ENCODE measurements at regions not wholly inside any gene's neighbourhood (a gene's known extent, or its start where the extent isn't known, plus 50 kb on each side); places are given as distances from the start of the nearest gene placed in this dataset.

DNA sequence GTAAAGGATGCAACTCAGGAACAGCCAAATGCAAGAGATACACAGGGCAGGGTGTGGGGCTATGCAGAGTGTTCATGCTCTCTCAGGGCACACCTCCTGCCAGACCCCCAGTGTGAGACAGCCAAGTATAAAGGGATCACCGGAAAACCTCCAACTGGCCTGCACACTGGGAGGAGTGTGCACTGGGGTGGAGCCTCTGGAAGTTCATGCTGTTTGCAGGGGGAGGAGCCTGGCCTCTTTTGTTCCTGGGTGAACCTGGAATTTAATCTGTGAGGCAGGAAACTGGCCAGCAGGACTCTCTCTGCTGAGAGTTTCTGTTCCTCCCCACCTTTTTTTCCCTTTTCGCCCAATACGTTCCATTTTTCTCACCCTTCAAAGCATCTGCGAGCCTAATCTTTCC lies 204.1 kb downstream of the WNT5A start:
- DNase-seq (ENCODE audit: low spot score in 2 of 2): no peak
- H3K4me3 ChIP-seq (ENCODE audit: low read depth, poor library complexity, severe bottlenecking): no peak overlapping the region
- no peak for TF ChIP-seq POLR2A (IDR thresholded peaks at IDR 0.05)
- TF ChIP-seq, protein P1, sequence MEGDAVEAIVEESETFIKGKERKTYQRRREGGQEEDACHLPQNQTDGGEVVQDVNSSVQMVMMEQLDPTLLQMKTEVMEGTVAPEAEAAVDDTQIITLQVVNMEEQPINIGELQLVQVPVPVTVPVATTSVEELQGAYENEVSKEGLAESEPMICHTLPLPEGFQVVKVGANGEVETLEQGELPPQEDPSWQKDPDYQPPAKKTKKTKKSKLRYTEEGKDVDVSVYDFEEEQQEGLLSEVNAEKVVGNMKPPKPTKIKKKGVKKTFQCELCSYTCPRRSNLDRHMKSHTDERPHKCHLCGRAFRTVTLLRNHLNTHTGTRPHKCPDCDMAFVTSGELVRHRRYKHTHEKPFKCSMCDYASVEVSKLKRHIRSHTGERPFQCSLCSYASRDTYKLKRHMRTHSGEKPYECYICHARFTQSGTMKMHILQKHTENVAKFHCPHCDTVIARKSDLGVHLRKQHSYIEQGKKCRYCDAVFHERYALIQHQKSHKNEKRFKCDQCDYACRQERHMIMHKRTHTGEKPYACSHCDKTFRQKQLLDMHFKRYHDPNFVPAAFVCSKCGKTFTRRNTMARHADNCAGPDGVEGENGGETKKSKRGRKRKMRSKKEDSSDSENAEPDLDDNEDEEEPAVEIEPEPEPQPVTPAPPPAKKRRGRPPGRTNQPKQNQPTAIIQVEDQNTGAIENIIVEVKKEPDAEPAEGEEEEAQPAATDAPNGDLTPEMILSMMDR (IDR thresholded peaks at IDR 0.05): no peak
- 95 to 97% methylated on average over 4 of the region's 4 CpGs for WGBS, 2 donors
- intact Hi-C loops (cut with DNase I; ENCODE audit: low total_unique reads): no loop called here

DNA sequence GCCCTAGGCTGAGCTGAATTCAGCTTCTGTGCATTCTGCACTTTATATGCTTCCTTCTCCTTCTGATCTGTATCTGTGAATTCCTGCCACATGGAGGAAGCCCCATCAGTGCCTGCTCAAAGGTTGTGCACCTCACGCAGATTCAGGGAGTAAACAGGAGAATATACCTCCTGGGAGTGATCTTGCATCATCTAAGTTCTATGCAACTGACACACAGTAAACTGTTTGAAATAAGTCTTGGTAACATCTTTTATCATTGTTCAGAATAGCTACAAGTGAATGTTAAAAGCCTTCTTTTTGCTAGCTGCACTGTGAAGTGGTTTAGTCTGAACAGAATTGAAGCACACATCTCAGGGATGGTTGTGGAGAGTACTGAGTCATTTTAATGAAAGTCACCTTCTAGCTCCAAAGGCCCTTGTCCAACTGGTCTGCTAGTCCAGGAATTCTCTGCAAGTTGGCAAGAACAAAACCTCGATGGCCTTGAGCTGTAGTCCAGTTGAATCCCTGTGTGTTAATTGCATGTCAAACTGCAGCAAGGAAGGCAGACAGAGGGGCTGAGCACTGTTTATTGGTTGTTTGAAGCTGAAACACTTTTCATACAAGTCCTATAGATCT lies 215.0 kb downstream of the WNT5A start:
- H3K4me3 ChIP-seq (ENCODE audit: low read depth, poor library complexity, severe bottlenecking): no peak overlapping the region
- TF ChIP-seq, protein P1 (IDR thresholded peaks at IDR 0.05): no peak
- no peak for TF ChIP-seq POLR2A (IDR thresholded peaks at IDR 0.05)
- no peak for DNase-seq (ENCODE audit: low spot score in 2 of 2)
- 64 to 66% methylated on average over 2 of the region's 2 CpGs for WGBS, 2 donors
- intact Hi-C loops (cut with DNase I; ENCODE audit: low total_unique reads): no loop called here

DNA sequence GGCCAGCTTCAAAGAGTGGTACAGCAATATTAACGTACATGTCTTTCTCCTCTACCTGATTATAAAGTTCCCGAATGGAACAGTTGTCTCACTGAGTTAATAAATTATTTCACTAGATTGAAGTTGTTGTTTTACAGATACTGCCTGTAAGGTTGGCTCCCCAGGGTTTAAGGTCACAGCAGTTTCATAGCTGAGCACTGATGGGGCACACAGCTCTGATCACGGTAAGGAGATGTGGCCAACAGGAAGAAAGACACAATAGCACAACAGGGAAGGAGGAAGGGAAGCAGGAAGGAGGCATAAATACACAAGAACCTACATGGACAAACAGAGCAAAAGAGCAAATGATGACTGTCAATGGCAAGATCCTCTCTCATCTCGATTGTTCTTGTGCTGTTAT lies 215.6 kb downstream of the WNT5A start:
- TF ChIP-seq, protein P1 (IDR thresholded peaks at IDR 0.05): no peak
- TF ChIP-seq POLR2A (IDR thresholded peaks at IDR 0.05): no peak
- 55 to 66% methylated on average over 4 of the region's 4 CpGs for whole genome bisulfite sequencing, 2 donors
- intact Hi-C loops (cut with DNase I; ENCODE audit: low total_unique reads): no loop called here
- no peak for DNase-seq (ENCODE audit: low spot score in 2 of 2)
- no peak overlapping the region for H3K4me3 ChIP-seq (ENCODE audit: low read depth, poor library complexity, severe bottlenecking)

DNA sequence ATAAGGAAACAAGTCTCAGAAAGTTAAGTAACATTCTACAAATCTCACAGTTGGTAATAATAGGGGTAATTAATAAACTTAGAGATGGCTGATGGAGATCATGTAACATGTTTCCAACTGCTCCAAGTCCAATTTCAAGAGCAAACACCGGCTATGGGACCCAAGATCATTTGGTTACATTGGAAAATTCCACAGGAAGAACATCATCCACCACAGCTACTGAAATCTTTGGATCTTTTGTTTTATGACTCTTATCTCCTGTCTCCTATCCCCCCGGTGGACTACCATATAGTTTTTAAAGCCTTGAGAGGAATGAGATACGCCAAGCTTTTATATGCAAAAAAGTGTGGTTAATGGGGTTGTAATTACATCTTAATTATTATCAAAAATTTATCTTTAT lies 216.1 kb downstream of the WNT5A start:
- intact Hi-C loops (cut with DNase I; ENCODE audit: low total_unique reads): no loop called here
- no peak for TF ChIP-seq POLR2A (IDR thresholded peaks at IDR 0.05)
- TF ChIP-seq, protein P1 (IDR thresholded peaks at IDR 0.05): no peak
- DNase-seq (ENCODE audit: low spot score in 2 of 2): no peak
- 51 to 52% methylated on average over 3 of the region's 3 CpGs for WGBS, 2 donors
- H3K4me3 ChIP-seq (ENCODE audit: low read depth, poor library complexity, severe bottlenecking): no peak overlapping the region

DNA sequence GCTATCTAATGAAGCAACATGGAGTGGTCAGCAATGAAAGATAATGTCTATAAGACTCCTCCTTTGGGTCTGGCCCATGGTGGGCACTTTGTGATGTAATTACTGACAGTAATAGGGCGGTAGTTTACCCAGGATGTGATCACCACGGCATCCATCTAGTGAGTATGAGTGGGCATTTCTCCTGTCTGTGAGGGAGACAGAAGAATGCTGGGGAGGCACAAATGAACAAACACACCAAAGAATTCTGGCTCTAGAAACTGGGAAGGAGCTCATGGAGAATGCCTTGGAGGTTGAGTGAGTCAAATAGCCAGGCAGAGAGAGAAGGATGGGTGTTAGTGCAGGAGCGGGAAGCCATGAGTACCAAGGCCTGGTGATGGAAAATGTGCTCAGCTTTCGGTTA lies 217.5 kb downstream of the WNT5A start:
- intact Hi-C loops (cut with DNase I; ENCODE audit: low total_unique reads): no loop called here
- DNase-seq (ENCODE audit: low spot score in 2 of 2): no peak
- no peak for TF ChIP-seq POLR2A (IDR thresholded peaks at IDR 0.05)
- WGBS, 2 donors: 91 to 98% methylated on average over 4 of the region's 4 CpGs
- H3K4me3 ChIP-seq (ENCODE audit: low read depth, poor library complexity, severe bottlenecking): no peak overlapping the region

DNA sequence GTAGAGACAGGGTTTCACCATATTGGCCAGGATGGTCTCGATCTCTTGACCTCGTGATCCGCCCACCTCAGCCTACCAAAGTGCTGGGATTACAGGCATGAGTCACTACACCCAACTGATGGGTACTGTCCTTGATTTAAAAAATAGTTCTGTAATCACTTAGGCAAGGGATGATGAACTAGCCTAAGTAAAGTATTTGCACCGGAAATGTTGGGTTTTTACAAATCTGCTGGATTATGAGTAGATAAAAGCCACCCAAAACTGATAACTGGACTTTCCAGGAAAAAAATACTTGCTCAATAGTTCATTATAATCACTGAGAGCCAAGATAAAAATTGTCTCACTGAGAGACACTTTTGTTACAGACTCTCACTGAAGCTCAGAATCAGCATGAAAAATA lies 218.0 kb downstream of the WNT5A start:
- no peak overlapping the region for H3K4me3 ChIP-seq (ENCODE audit: low read depth, poor library complexity, severe bottlenecking)
- TF ChIP-seq POLR2A (IDR thresholded peaks at IDR 0.05): no peak
- WGBS, 2 donors: 82 to 94% methylated on average over 4 of the region's 4 CpGs
- DNase-seq (ENCODE audit: low spot score in 2 of 2): no peak
- intact Hi-C loops (cut with DNase I; ENCODE audit: low total_unique reads): no loop called here

DNA sequence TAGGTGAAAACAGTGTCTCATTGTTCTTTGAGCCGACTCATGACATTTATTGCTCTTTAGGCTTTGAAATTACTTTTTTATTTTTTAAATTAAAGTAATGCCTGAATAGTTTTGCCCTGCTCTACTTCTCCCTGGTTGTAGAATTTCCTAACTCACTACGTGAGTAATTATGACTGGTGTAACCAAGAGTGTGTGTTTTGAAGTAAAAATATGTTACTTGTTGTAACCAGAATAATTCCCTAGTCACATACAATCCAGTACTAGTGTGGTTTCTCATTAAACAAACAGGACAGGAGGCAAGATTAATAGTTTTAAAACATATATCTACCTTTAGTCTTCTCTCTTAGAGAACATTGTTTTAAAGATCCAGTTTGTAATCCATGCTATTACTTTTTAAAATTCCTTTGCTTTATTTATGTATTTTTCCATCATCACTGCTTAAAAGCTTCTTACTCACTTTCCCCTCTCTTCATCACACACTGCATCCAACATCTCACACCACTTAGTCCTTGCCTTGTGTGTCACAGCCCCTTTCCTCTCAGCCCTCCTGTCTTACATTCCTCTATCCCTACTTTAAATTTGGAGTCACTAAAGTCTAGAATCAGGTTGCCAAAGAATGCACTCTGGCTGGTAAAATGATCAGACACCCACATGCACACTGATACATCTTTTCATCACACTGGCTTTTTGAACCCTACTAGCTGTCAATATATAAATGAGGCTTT lies 219.7 kb downstream of the WNT5A start:
- intact Hi-C loops (cut with DNase I; ENCODE audit: low total_unique reads): no loop called here
- no peak for TF ChIP-seq POLR2A (IDR thresholded peaks at IDR 0.05)
- DNase-seq (ENCODE audit: low spot score in 2 of 2): no peak
- WGBS, 2 donors: 65 to 75% methylated on average over 2 of the region's 2 CpGs
- no peak overlapping the region for H3K4me3 ChIP-seq (ENCODE audit: low read depth, poor library complexity, severe bottlenecking)

Data from lower leg skin (tissue), 4 donors.